ENCODE measurements at regions not wholly inside any gene's neighbourhood (a gene's known extent, or its start where the extent isn't known, plus 50 kb on each side); places are given as distances from the start of the nearest gene placed in this dataset.
"Not testable (repeated sequence)": the region's sequence is repeated elsewhere in the genome, so short reads cannot be mapped to it uniquely, and the experiment has no call there.

DNA sequence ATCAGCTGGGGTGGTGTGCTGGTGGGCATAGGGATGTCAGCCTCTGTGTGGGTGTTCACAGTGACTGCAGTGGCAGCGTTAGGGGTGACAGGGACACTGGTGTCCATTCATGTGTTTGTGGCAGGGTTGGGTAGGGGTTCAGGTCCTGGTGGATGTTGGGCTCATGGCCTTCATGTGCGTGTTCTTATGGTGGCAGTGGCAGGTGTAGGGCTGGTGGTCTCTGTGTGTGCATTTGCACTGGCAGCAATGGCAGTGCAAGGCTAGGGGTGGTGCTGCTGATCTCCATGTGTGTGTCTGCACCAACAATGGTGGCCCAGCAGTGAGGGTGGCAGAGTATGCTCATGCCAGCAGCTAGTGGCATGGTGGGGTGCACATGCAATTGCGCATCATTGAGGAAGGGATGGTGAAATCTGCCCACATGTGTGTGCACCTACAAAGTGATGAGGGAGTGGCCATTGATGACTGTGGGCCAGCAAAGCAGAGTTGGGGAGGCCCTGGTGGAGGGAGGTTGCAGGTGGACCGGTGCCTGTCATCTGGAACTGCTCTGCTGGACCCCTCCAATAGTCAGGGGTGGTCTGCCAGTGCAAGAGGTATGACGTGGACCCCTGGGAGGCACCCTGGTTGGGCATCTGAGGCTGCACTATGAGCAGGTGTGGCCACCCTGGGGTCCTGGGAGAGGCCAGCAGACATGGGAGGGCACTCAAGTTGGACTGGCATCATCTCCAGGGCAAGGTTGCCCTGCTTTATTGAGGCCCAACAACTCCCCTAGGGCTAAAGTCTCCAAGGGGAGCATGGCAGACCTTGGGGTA, 182.9 kb downstream of the TTC6 start:
- DNase-seq, result no peak
- in situ Hi-C loops (cut with MboI; ENCODE audit: low pct_unique_long_range_greater_than_20kb, low sequenced_read_pairs), result no loop called here

- no peak for DNase-seq
- in situ Hi-C loops (cut with MboI; ENCODE audit: low pct_unique_long_range_greater_than_20kb, low sequenced_read_pairs), result no loop called here
Measured at GRCh38 chr14:37779480-37779879, 184.1 kb downstream of the TTC6 start.

DNA sequence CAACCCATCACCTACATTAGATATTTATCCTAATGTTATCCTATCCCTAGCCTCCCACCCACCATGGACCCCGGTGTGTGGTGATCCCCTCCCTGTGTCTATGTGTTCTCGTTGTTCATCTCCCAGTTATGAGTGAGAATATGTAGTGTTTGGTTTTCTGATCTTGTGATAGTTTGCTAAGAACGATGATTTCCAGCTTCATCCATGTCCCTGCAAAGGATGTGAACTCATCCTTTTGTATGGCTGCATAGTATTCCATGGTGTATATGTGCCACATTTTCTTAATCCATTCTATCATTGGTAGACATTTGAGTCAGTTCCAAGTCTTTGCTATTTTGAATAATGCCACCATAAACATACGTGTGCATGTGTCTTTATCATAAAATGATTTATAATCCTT, 185.3 kb downstream of the TTC6 start:
- DNase-seq; in situ Hi-C loops (cut with MboI; ENCODE audit: low pct_unique_long_range_greater_than_20kb, low sequenced_read_pairs): not testable (repeated sequence)

DNA sequence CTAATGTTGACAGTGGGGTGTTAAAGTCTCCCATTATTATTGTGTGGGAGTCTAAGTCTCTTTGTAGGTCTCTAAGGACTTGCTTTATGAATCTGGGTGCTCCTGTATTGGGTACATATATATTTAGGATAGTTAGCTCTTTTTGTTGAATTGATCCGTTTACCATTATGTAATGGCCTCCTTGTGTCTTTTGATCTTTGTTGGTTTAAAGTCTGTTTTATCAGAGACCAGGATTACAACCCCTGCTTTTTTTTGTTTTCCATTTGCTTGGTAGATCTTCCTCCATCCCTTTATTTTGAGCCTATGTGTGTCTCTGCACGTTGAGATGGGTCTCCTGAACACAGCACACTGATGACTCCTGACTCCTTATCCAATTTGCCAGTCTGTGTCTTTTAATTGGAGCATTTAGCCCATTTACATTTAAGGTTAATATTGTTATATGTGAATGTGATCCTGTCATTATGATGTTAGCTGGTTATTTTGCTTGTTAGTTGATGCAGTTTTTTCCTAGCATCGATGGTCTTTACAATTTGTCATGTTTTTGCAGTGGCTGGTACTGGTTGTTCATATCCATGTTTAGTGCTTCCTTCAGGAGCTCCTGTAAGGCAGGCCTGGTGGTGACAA, 188.9 kb downstream of the TTC6 start:
- DNase-seq; in situ Hi-C loops (cut with MboI; ENCODE audit: low pct_unique_long_range_greater_than_20kb, low sequenced_read_pairs): not testable (repeated sequence)

DNA sequence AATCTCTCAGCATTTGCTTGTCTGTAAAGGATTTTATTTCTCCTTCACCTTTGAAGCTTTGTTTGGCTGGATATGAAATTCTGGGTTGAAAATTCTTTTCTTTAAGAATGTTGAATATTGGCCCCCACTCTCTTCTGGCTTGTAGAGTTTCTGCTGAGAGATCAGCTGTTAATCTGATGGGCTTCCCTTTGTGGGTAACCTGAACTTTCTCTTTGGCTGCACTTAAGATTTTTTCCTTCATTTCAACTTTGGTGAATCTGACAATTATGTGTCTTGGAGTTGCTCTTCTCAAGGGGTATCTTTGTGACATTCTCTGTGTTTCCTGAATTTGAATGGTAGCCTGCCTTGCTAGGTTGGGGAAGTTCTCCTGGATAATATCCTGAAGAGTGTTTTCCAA, 189.4 kb downstream of the TTC6 start:
- DNase-seq; in situ Hi-C loops (cut with MboI; ENCODE audit: low pct_unique_long_range_greater_than_20kb, low sequenced_read_pairs): not testable (repeated sequence)

DNA sequence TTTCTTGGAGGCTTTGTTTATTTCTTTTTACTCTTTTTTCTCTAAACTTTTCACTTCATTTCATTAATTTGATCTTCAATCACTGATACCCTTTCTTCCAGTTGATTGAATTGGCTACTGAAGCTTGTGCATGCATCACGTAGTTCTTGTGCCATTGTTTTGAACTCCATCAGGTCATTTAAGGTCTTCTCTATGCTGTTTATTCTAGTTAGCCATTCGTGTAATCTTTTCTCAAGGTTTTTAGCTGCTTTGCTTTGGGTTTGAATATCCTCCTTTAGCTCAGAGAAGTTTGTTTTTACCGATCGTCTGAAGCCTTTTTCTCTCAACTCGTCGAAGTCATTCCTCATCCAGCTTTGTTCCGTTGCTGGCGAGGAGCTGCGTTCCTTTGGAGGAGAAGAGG, 189.9 kb downstream of the TTC6 start:
- DNase-seq; in situ Hi-C loops (cut with MboI; ENCODE audit: low pct_unique_long_range_greater_than_20kb, low sequenced_read_pairs): not testable (repeated sequence)

DNA sequence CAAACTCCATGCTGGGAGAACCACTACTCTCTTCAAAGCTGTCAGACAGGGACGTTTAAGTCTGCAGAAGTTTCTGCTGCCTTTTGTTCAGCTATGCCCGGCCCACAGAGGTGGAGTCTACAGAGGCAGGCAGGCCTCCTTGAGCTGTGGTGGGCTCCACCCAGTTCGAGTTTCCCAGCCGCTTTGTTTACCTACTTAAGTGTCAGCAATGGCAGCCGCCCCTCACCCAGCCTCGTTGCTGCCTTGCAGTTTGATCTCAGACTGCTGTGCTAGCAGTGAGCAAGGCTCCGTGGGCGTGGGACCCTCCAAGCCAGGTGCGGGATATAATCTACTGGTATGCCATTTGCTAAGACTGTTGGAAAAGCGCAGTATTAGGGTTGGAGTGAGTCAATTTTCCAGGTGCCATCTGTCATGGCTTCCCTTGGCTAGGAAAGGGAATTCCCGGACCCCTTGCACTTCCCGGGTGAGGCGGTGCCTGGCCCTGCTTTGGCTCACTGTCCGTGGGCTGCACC, 190.7 kb downstream of the TTC6 start:
- DNase-seq; in situ Hi-C loops (cut with MboI; ENCODE audit: low pct_unique_long_range_greater_than_20kb, low sequenced_read_pairs): not testable (repeated sequence)

DNA sequence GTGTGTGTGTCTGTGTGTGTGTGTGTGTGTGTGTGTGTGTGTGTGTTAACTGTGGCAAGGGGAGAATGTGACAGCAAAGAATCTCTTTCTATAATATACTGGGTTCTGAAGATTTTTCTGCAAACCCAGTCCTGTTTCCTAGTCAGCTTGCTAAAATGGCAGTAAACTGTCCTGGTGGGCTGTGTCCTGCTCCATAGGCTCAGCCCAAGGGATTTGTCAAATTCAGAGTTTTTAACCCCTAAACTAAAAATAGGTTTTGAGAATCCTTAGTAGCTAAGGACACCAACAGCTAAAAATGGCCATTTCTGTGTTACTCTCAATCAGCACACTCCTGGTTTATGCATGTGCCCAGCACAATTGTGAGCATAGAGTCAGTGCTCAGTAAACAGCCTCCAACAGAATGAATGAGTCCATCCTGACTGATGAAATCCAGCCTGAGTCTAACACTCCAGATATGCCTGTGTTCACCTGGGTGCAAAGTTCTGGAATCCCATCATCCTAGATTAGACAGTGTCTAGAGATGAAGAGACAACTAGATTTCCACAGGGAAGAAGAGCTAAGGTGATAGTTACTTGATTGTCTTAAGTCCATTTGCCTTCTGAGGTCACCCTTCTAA, 192.6 kb downstream of the TTC6 start:
- in situ Hi-C loops (cut with MboI; ENCODE audit: low pct_unique_long_range_greater_than_20kb, low sequenced_read_pairs), result no loop called here
- no peak for DNase-seq

GRCh38 chr14:37791384-37792036, 196.1 kb downstream of the TTC6 start:
- in situ Hi-C loops (cut with MboI; ENCODE audit: low pct_unique_long_range_greater_than_20kb, low sequenced_read_pairs), result no loop called here
- no peak for DNase-seq

DNA sequence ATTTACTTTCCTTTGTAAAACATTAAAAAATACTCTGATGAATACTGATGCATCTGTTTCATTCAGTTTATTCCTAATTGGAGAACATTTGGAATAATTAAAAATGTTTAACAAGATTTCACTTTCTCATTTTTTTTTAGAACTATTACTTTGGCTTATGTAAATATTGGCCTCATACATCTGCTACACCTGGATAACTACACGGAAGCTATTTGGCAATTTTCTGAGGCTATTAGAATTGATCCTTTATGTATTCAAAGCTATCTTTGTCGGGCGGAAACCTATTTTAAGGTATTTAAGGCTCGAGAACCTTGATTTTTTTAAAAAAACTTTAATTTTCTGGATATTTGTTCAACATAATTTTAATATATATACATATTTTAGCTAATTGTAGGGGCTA, 196.7 kb downstream of the TTC6 start:
- in situ Hi-C loops (cut with MboI; ENCODE audit: low pct_unique_long_range_greater_than_20kb, low sequenced_read_pairs), result no loop called here

DNA sequence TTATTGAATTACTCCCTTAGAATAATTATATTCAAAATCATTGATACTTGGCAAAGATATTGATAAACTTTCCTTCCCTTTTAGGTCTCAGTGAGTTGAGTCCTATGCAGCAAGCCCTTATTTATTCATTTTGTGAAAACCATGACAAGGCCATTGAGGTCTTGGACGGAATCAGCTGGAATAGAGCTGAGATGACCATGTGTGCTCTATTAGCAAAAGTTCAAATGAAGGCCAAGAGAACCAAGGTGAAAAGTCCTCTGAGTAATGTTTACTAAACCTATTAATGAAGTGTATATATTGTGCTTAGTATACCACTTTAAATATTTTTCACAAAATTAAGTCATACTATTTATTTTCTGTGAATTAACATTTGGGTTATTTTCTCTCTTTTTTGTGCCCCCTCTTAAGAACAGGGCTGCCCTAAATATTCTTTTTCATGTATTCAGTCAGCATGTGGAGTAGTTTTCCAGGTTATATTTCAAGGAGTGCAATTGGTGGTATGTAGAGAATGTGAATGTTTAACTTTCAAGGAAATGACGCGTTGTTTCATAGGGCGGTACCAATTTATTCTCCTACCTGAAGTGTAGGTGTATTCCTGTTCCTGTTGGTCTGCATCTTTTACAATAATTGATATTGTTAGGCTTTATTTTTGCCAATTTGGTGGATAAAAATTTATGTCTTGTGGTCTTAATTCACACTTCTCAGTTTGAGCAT, 201.4 kb downstream of the TTC6 start:
- in situ Hi-C loops (cut with MboI; ENCODE audit: low pct_unique_long_range_greater_than_20kb, low sequenced_read_pairs), result no loop called here
- DNase-seq, result no peak

More for the DNA sequence above, 196.7 kb downstream of the TTC6 start:
- no peak for DNase-seq

DNA sequence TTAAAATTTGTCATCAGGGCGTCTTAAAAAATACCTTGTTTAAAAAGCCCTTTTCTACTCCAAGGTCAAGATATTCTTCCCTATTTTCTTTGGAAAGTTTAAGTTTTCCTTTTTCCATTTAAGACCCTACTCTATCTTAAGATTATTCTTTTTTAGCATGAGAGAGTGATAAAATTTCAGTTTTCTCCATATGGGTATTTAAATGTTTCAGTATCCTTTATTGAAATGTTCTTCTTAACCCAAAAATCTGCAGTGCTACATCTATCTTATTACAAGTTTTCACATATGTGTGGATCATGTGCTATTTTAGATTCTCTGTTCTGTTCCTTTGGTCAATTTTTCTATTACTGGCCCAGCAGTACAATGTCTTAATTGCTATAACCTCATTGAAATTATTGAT, 202.2 kb downstream of the TTC6 start:
- no peak for DNase-seq
- in situ Hi-C loops (cut with MboI; ENCODE audit: low pct_unique_long_range_greater_than_20kb, low sequenced_read_pairs), result no loop called here

DNA sequence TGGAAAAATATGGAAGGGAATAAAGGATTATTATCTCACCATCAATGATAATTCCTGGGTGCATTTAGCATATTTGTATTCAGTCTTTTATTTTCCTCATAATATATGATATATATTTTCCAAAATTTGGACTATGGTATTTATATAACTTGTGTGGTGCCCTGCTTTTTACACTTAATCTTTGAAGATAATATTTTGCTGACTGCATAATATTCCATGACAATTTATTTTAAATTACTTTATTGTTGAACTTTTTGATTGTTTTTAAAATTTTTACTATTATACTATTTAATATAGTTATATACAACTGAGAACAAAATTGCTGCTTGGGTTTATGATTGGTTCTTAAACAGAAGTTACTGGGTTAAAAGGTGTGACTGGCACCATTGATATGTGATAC, 212.3 kb downstream of the TTC6 start:
- in situ Hi-C loops (cut with MboI; ENCODE audit: low pct_unique_long_range_greater_than_20kb, low sequenced_read_pairs), result no loop called here
- DNase-seq, result no peak

GRCh38 chr14:37810094-37810801, 214.8 kb downstream of the TTC6 start:
- in situ Hi-C loops (cut with MboI; ENCODE audit: low pct_unique_long_range_greater_than_20kb, low sequenced_read_pairs), result no loop called here
- no peak for DNase-seq

- in situ Hi-C loops (cut with MboI; ENCODE audit: low pct_unique_long_range_greater_than_20kb, low sequenced_read_pairs), result no loop called here
- no peak for DNase-seq
Measured at GRCh38 chr14:37813732-37814131, 218.3 kb downstream of the TTC6 start.

DNA sequence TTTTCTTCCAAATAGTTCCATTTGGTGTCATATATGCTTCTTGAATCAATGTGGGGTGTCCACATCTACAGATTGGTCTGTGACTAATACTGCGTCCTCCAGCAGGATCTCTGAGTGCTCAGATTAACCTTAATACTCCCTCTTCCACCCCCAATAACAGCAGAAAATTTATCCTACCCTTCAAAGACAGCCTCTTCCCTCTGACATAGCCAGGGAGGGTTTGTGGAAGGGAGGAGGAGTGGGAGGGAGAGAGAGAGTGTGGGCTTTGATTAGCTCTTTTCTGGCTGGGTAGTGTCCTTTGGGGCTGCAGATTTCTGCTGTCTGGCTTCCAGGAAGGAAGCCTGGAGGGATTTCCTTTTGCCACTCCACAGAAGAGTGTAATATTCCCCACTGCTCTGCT, 220.7 kb downstream of the TTC6 start:
- in situ Hi-C loops (cut with MboI; ENCODE audit: low pct_unique_long_range_greater_than_20kb, low sequenced_read_pairs), result no loop called here

DNA sequence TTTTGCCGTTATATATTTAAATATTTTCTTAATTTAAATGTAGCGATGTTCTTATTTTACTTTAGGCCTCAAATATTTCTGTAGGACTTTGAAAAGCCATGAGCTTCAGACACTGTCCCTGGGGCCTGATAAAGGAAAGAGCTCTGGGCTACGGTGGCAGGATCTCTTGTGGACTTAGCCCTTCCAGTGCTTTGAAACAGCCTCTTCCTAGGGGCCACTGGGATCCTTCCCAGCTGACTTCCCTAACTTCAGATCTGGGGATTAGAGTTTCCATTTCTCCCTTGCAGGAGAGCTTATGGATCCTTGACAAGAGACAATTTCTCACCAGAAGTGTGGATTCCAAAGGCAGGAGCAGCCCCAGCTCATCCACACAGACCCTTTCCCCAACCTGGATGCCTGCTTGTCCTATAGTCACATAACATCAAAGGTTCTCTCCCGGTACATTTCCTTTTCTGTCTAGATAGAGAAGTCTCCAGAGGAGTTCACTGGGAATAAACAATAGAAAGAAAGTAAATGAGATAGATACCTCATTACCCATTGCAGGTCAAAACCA, 221.4 kb downstream of the TTC6 start:
- DNase-seq, result no peak
- in situ Hi-C loops (cut with MboI; ENCODE audit: low pct_unique_long_range_greater_than_20kb, low sequenced_read_pairs), result no loop called here

More for the DNA sequence above, 220.7 kb downstream of the TTC6 start:
- DNase-seq, result no peak

Measured in KBM-7 (cell line).